Bronchial epithelial cell (primary cell): ENCODE measurements at regions not wholly inside any gene's neighbourhood (a gene's known extent, or its start where the extent isn't known, plus 50 kb on each side); places are given as distances from the start of the nearest gene placed in this dataset.

Experiments used
- DNase-seq: peaks from one replicate; pipeline ENCODE4 v3.0.0-alpha.2; 2010; ENCODE audit warnings: low read depth
- FAIRE-seq: peaks from 2 replicates; lab custom pipeline; 2011; peaks lifted over from hg19 to GRCh38; lab: Jason Lieb, UNC
- H3K27me3 ChIP-seq: 2 replicates; pipeline ENCODE4 v1.5.1; 2011; ENCODE audit warnings: low read length; ENCODE audit not compliant: control insufficient read depth, insufficient read depth
- H3K36me3 ChIP-seq: 2 replicates; pipeline ENCODE4 v1.5.1; 2011; ENCODE audit warnings: low read length; ENCODE audit not compliant: control insufficient read depth, insufficient read depth
- H3K4me3 ChIP-seq: 2 replicates; pipeline ENCODE4 v1.5.1; 2011; ENCODE audit warnings: mild to moderate bottlenecking, low read depth, low read length, control low read depth
- CTCF ChIP-seq: IDR thresholded peaks from 2 replicates; pipeline ENCODE4 v1.5.1; 2011; ENCODE audit warnings: mild to moderate bottlenecking, moderate library complexity, low read length, control low read depth, inconsistent platforms; ENCODE audit not compliant: insufficient read depth, severe bottlenecking

- DNase-seq, result no peak
- no peaks in the 10 kb centered on the region for H3K36me3 ChIP-seq
- no peak overlapping the region for H3K4me3 ChIP-seq
- no peak for FAIRE-seq
- no peak for TF ChIP-seq CTCF
- no peaks in the 10 kb centered on the region for H3K27me3 ChIP-seq
These were observed 528.3 kb upstream of the BOD1L1 start for GRCh38 chr4:14155803-14156202.

- no peaks in the 10 kb centered on the region for H3K27me3 ChIP-seq
- no peaks in the 10 kb centered on the region for H3K36me3 ChIP-seq
- no peak overlapping the region for H3K4me3 ChIP-seq
- DNase-seq (no peak), FAIRE-seq (no peak)
- TF ChIP-seq CTCF, result no peak
These were observed 529.7 kb upstream of the BOD1L1 start for GRCh38 chr4:14157262-14157661.

- H3K36me3 ChIP-seq, result no peaks in the 10 kb centered on the region
- TF ChIP-seq CTCF, result no peak
- no peak for FAIRE-seq
- H3K4me3 ChIP-seq, result no peak overlapping the region
- no peaks in the 10 kb centered on the region for H3K27me3 ChIP-seq
- no peak for DNase-seq
These were observed 537.8 kb upstream of the BOD1L1 start for GRCh38 chr4:14165222-14165920.

- DNase-seq, result peak; percentile 92
These were observed 540.5 kb upstream of the BOD1L1 start for GRCh38 chr4:14167876-14168510.

GRCh38 chr4:14168919-14169318, 541.4 kb upstream of the BOD1L1 start:
- no peak overlapping the region for H3K4me3 ChIP-seq
- no peak for TF ChIP-seq CTCF
- no peaks in the 10 kb centered on the region for H3K36me3 ChIP-seq
- peak; percentile 88 for FAIRE-seq
- peak; percentile 97 for DNase-seq
- no peaks in the 10 kb centered on the region for H3K27me3 ChIP-seq

More at GRCh38 chr4:14167876-14168510, 540.5 kb upstream of the BOD1L1 start:
- Histone ChIP-seq H3K27me3 (no peaks in the 10 kb centered on the region), H3K36me3 (no peaks in the 10 kb centered on the region), H3K4me3 (no peak overlapping the region)
- TF ChIP-seq CTCF, result no peak
- no peak for FAIRE-seq
